WTC11 (cell line): ENCODE measurements at regions not wholly inside any gene's neighbourhood (a gene's known extent, or its start where the extent isn't known, plus 50 kb on each side); places are given as distances from the start of the nearest gene placed in this dataset.

Source experiments
- ATAC-seq: fragments of 200-7000 bp; cut with Tn5 transposase; 2 replicates; pipeline ENCODE4 v1.10.0; 2021; ENCODE audit warnings: mild to moderate bottlenecking, moderate library complexity
- CTCF ChIA-PET: fragments of 300-600 bp; sonication (Branson Sonifier 250); formaldehyde crosslinking; loops from one replicate; lab custom pipeline; 2021; ENCODE audit warnings: antibody characterized with exemption; lab: Charles Lee
- POLR2A ChIA-PET: fragments of 350-600 bp; sonication (Branson Sonifier 250); formaldehyde crosslinking; loops from one replicate; lab custom pipeline; 2021; ENCODE audit warnings: antibody characterized with exemption; lab: Charles Lee
- DNase-seq: peaks from one replicate; pipeline ENCODE4 v3.0.0; 2021; ENCODE audit warnings: low spot score
- H3K27ac Mint-ChIP-seq: 2 replicates; pipeline ENCODE4 v1.8.0; 2021; ENCODE audit warnings: mixed read lengths
- H3K27me3 Mint-ChIP-seq: 2 replicates; pipeline ENCODE4 v1.8.0; 2021; ENCODE audit warnings: low read depth, mild to moderate bottlenecking, moderate library complexity, mixed read lengths
- H3K36me3 Mint-ChIP-seq: 2 replicates; pipeline ENCODE4 v1.8.0; 2021; ENCODE audit warnings: mixed read lengths
- H3K4me1 Mint-ChIP-seq: 2 replicates; pipeline ENCODE4 v1.8.0; 2022; ENCODE audit warnings: mixed read lengths
- H3K4me3 Mint-ChIP-seq: 2 replicates; pipeline ENCODE4 v1.8.0; 2021; ENCODE audit warnings: mild to moderate bottlenecking, moderate library complexity, mixed read lengths
- H3K9me3 Mint-ChIP-seq: 2 replicates; pipeline ENCODE4 v1.8.0; 2021; ENCODE audit warnings: mixed read lengths
- ARID4B ChIP-seq: sonication (generic); formaldehyde crosslinking; IDR thresholded peaks from 2 replicates; pipeline ENCODE4 v1.8.0; 2023; ENCODE audit warnings: missing genetic modification reagents, mild to moderate bottlenecking, borderline replicate concordance
- ATF1 ChIP-seq: sonication (generic); formaldehyde crosslinking; IDR thresholded peaks from 2 replicates; pipeline ENCODE4 v1.8.1; 2023; ENCODE audit warnings: mild to moderate bottlenecking, moderate library complexity, missing genetic modification reagents
- CBFB ChIP-seq: sonication (generic); formaldehyde crosslinking; IDR thresholded peaks from 2 replicates; pipeline ENCODE4 v1.8.1; 2022; ENCODE audit warnings: mild to moderate bottlenecking, low read depth, missing genetic modification reagents
- CREM ChIP-seq: sonication (generic); formaldehyde crosslinking; IDR thresholded peaks from 2 replicates; pipeline ENCODE4 v1.8.1; 2022; ENCODE audit warnings: mild to moderate bottlenecking, missing genetic modification reagents, moderate library complexity
- ELF4 ChIP-seq: sonication (generic); formaldehyde crosslinking; IDR thresholded peaks from 2 replicates; pipeline ENCODE4 v1.8.1; 2022; ENCODE audit warnings: low read depth, mild to moderate bottlenecking, moderate library complexity, missing genetic modification reagents
- EMX1 ChIP-seq: fragments of 250-450 bp; sonication (Bioruptor Pico); IDR thresholded peaks from 2 replicates; pipeline ENCODE4 v1.8.0; 2021; ENCODE audit warnings: mild to moderate bottlenecking
- JUN ChIP-seq: sonication (generic); formaldehyde crosslinking; IDR thresholded peaks from 2 replicates; pipeline ENCODE4 v1.8.0; 2023; ENCODE audit warnings: mild to moderate bottlenecking, missing genetic modification reagents
- MAX ChIP-seq: sonication (generic); formaldehyde crosslinking; IDR thresholded peaks from 2 replicates; pipeline ENCODE4 v1.8.0; 2022; ENCODE audit warnings: mild to moderate bottlenecking, missing genetic modification reagents
- MYBL2 ChIP-seq: sonication (generic); formaldehyde crosslinking; IDR thresholded peaks from 2 replicates; pipeline ENCODE4 v1.8.1; 2023; ENCODE audit warnings: mild to moderate bottlenecking, moderate library complexity, missing genetic modification reagents
- SP1 ChIP-seq: sonication (generic); formaldehyde crosslinking; conservative IDR thresholded peaks from 2 replicates; pipeline ENCODE4 v1.8.1; 2022; ENCODE audit warnings: missing genetic modification reagents
- ZNF416 ChIP-seq: fragments of 250-450 bp; sonication (Bioruptor Pico); IDR thresholded peaks from 2 replicates; pipeline ENCODE4 v1.9.0; 2021; ENCODE audit warnings: mild to moderate bottlenecking, inconsistent platforms
- TF ChIP-seq, protein P1 (sequence below): sonication (generic); formaldehyde crosslinking; IDR thresholded peaks from 2 replicates; pipeline ENCODE4 v1.8.1; 2023; ENCODE audit warnings: mild to moderate bottlenecking, missing genetic modification reagents
- TF ChIP-seq, protein P2 (sequence below): fragments of 250-450 bp; sonication (Bioruptor Pico); IDR thresholded peaks from 2 replicates; pipeline ENCODE4 v1.9.0; 2021; ENCODE audit warnings: mild to moderate bottlenecking
- TF ChIP-seq, protein P3 (sequence below): sonication (generic); formaldehyde crosslinking; IDR thresholded peaks from 2 replicates; pipeline ENCODE4 v1.8.1; 2023; ENCODE audit warnings: mild to moderate bottlenecking, missing genetic modification reagents, moderate library complexity
- TF ChIP-seq, protein P4 (sequence below): sonication (generic); formaldehyde crosslinking; conservative IDR thresholded peaks from 2 replicates; pipeline ENCODE4 v1.8.1; 2023; ENCODE audit warnings: mild to moderate bottlenecking, low read depth, missing genetic modification reagents, moderate library complexity
- TF ChIP-seq, protein P5 (sequence below): sonication (generic); formaldehyde crosslinking; IDR thresholded peaks from 2 replicates; pipeline ENCODE4 v1.8.0; 2023; ENCODE audit warnings: missing genetic modification reagents

DNA sequence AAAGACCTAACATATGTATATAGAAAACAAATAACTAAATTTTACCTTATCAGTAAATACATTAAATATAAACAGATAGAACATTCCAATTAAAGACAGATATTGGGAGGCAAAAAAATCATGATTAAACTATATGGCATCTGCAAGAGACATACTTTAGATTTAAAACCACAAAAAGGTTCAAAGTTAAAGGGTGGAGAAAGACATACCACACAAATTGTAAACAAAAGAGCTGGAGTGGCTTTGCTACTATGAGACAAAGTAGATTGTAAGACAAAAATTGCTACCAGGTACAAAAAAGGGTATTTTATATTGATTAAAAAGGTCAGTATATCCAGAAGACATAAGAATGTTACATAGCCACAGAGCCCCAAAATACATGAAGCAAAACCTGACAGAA is 200.2 kb downstream of the KCNRG start:
- no peaks in the 10 kb centered on the region for H3K4me1 Mint-ChIP-seq
- no peak overlapping the region for H3K4me3 Mint-ChIP-seq
- no peak overlapping the region for H3K27ac Mint-ChIP-seq
- ATAC-seq = no peak
- peaks cover 26% of the 10 kb centered on the region for H3K36me3 Mint-ChIP-seq
- H3K27me3 Mint-ChIP-seq = no peaks in the 10 kb centered on the region
- POLR2A ChIA-PET = no interaction called here
- CTCF ChIA-PET = no interaction called here
- H3K9me3 Mint-ChIP-seq = peaks cover 58% of the 10 kb centered on the region
- no peak for DNase-seq
- TF ChIP-seq, protein P1, sequence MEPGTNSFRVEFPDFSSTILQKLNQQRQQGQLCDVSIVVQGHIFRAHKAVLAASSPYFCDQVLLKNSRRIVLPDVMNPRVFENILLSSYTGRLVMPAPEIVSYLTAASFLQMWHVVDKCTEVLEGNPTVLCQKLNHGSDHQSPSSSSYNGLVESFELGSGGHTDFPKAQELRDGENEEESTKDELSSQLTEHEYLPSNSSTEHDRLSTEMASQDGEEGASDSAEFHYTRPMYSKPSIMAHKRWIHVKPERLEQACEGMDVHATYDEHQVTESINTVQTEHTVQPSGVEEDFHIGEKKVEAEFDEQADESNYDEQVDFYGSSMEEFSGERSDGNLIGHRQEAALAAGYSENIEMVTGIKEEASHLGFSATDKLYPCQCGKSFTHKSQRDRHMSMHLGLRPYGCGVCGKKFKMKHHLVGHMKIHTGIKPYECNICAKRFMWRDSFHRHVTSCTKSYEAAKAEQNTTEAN (CRISPR knock-in tag) = no peak
- TF ChIP-seq ATF1 (CRISPR knock-in tag) (no peak), CBFB (CRISPR knock-in tag) (no peak), SP1 (CRISPR knock-in tag) (no peak), ZNF416 (CRISPR knock-in tag) (no peak), ARID4B (no peak), MYBL2 (no peak), EMX1 (no peak), MAX (CRISPR knock-in tag) (no peak)
- TF ChIP-seq, protein P2, sequence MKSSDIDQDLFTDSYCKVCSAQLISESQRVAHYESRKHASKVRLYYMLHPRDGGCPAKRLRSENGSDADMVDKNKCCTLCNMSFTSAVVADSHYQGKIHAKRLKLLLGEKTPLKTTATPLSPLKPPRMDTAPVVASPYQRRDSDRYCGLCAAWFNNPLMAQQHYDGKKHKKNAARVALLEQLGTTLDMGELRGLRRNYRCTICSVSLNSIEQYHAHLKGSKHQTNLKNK (CRISPR knock-in tag) = no peak
- TF ChIP-seq, protein P3, sequence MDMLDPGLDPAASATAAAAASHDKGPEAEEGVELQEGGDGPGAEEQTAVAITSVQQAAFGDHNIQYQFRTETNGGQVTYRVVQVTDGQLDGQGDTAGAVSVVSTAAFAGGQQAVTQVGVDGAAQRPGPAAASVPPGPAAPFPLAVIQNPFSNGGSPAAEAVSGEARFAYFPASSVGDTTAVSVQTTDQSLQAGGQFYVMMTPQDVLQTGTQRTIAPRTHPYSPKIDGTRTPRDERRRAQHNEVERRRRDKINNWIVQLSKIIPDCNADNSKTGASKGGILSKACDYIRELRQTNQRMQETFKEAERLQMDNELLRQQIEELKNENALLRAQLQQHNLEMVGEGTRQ (CRISPR knock-in tag) = no peak

DNA sequence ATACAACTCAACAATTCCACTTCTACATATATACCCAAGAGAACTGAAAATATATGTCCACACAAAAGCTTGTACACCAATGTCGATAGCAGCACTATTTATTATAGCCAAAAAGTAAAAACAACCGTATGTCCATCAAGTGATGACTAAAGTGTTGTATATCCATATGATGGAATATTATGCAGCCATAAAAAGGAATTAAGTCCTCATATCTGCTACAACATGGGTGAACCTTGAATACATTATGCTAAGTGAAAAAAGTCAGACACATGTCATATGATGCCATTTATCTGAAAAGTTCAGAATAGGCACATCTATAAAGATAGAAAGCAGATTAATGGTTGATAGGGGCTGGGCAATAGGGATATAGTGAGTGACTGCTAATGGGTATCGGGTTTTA is 204.5 kb downstream of the KCNRG start:
- ChIA-PET CTCF (no interaction called here), POLR2A (no interaction called here)
- no peaks in the 10 kb centered on the region for H3K27me3 Mint-ChIP-seq
- no peak overlapping the region for H3K27ac Mint-ChIP-seq
- peaks cover 27% of the 10 kb centered on the region for H3K9me3 Mint-ChIP-seq
- DNase-seq = no peak
- peaks cover 8% of the 10 kb centered on the region for H3K4me1 Mint-ChIP-seq
- H3K36me3 Mint-ChIP-seq = peaks cover 9% of the 10 kb centered on the region
- H3K4me3 Mint-ChIP-seq = no peak overlapping the region
- no peak for TF ChIP-seq JUN
- no peak for TF ChIP-seq ELF4 (CRISPR knock-in tag)
- no peak for TF ChIP-seq CREM (CRISPR knock-in tag)
- TF ChIP-seq, protein P4, sequence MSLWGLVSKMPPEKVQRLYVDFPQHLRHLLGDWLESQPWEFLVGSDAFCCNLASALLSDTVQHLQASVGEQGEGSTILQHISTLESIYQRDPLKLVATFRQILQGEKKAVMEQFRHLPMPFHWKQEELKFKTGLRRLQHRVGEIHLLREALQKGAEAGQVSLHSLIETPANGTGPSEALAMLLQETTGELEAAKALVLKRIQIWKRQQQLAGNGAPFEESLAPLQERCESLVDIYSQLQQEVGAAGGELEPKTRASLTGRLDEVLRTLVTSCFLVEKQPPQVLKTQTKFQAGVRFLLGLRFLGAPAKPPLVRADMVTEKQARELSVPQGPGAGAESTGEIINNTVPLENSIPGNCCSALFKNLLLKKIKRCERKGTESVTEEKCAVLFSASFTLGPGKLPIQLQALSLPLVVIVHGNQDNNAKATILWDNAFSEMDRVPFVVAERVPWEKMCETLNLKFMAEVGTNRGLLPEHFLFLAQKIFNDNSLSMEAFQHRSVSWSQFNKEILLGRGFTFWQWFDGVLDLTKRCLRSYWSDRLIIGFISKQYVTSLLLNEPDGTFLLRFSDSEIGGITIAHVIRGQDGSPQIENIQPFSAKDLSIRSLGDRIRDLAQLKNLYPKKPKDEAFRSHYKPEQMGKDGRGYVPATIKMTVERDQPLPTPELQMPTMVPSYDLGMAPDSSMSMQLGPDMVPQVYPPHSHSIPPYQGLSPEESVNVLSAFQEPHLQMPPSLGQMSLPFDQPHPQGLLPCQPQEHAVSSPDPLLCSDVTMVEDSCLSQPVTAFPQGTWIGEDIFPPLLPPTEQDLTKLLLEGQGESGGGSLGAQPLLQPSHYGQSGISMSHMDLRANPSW (CRISPR knock-in tag) = no peak
- TF ChIP-seq, protein P1 (CRISPR knock-in tag) = no peak
- TF ChIP-seq, protein P5, sequence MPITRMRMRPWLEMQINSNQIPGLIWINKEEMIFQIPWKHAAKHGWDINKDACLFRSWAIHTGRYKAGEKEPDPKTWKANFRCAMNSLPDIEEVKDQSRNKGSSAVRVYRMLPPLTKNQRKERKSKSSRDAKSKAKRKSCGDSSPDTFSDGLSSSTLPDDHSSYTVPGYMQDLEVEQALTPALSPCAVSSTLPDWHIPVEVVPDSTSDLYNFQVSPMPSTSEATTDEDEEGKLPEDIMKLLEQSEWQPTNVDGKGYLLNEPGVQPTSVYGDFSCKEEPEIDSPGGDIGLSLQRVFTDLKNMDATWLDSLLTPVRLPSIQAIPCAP (CRISPR knock-in tag) = no peak
- no peak for ATAC-seq
